Trophoblast cell (in vitro differentiated cells and primary cell): ENCODE measurements at regions not wholly inside any gene's neighbourhood (a gene's known extent, or its start where the extent isn't known, plus 50 kb on each side); places are given as distances from the start of the nearest gene placed in this dataset.

Experiments
- DNase-seq, 2 donors: peaks; one replicate each; pipeline ENCODE4 v3.0.0-alpha.2; 2016
- H2AFZ ChIP-seq: 2 replicates; pipeline ENCODE4 v1.6.1; 2013; ENCODE audit warnings: low read length, moderate library complexity, mild to moderate bottlenecking; ENCODE audit not compliant: insufficient read depth, poor library complexity
- H2AK5ac ChIP-seq: 2 replicates; pipeline ENCODE4 v1.6.1; 2013; ENCODE audit warnings: mild to moderate bottlenecking, low read length
- H2BK120ac ChIP-seq: 2 replicates; pipeline ENCODE4 v1.6.1; 2013; ENCODE audit warnings: low read length, mild to moderate bottlenecking, moderate library complexity; ENCODE audit not compliant: insufficient read depth, poor library complexity
- H2BK12ac ChIP-seq: 2 replicates; pipeline ENCODE4 v1.6.1; 2013; ENCODE audit warnings: mild to moderate bottlenecking, low read length, moderate library complexity
- H2BK5ac ChIP-seq: 2 replicates; pipeline ENCODE4 v1.6.1; 2013; ENCODE audit warnings: low read length, low read depth, moderate library complexity, mild to moderate bottlenecking; ENCODE audit not compliant: poor library complexity
- H3K14ac ChIP-seq: 2 replicates; pipeline ENCODE4 v1.6.1; 2013; ENCODE audit warnings: mild to moderate bottlenecking, low read length
- H3K18ac ChIP-seq: 2 replicates; pipeline ENCODE4 v1.6.1; 2013; ENCODE audit warnings: mild to moderate bottlenecking, low read length
- H3K23ac ChIP-seq: 2 replicates; pipeline ENCODE4 v1.6.1; 2013; ENCODE audit warnings: low read length
- H3K27ac ChIP-seq: 2 replicates; pipeline ENCODE4 v1.5.1; 2013; ENCODE audit warnings: low read depth, mild to moderate bottlenecking, inconsistent platforms, low read length, moderate library complexity
- H3K27me3 ChIP-seq: 2 replicates; pipeline ENCODE4 v1.6.1; 2013; ENCODE audit warnings: inconsistent platforms, mild to moderate bottlenecking, low read length, moderate library complexity; ENCODE audit not compliant: insufficient read depth
- H3K36me3 ChIP-seq, 2 experiments: 1 replicate in 1 of 2; 2 replicates in 1 of 2; pipeline ENCODE4 v1.6.1; 2013; ENCODE audit warnings: low read length in 2 of 2, mild to moderate bottlenecking in 2 of 2, moderate library complexity in 1 of 2; ENCODE audit not compliant: insufficient read depth in 2 of 2, control insufficient read depth in 1 of 2
- H3K4ac ChIP-seq: 2 replicates; pipeline ENCODE4 v1.6.1; 2013; ENCODE audit warnings: low read depth, mild to moderate bottlenecking, low read length, moderate library complexity
- H3K4me1 ChIP-seq, 2 experiments: 1 replicate in 1 of 2; 2 replicates in 1 of 2; pipeline ENCODE4 v1.6.1; 2013; ENCODE audit warnings: low read length in 2 of 2, mild to moderate bottlenecking in 2 of 2, moderate library complexity in 1 of 2; ENCODE audit not compliant: insufficient read depth in 2 of 2, control insufficient read depth in 1 of 2
- H3K4me2 ChIP-seq: 2 replicates; pipeline ENCODE4 v1.6.1; 2013; ENCODE audit warnings: inconsistent platforms, mild to moderate bottlenecking, low read length, moderate library complexity
- H3K4me3 ChIP-seq: 2 replicates; pipeline ENCODE4 v1.5.1; 2013; ENCODE audit warnings: mild to moderate bottlenecking, low read depth, low read length, inconsistent platforms
- H3K79me1 ChIP-seq: one replicate; pipeline ENCODE4 v1.6.1; 2013; ENCODE audit warnings: low read length
- H3K79me2 ChIP-seq: 2 replicates; pipeline ENCODE4 v1.6.1; 2013; ENCODE audit warnings: low read length, mild to moderate bottlenecking; ENCODE audit not compliant: control insufficient read depth, insufficient read depth, poor library complexity
- H3K9ac ChIP-seq: 2 replicates; pipeline ENCODE4 v1.6.1; 2013; ENCODE audit warnings: mild to moderate bottlenecking, low read length
- H3K9me3 ChIP-seq: 2 replicates; pipeline ENCODE4 v1.6.1; 2013; ENCODE audit warnings: low read depth, mild to moderate bottlenecking, control low read depth, inconsistent platforms, low read length; ENCODE audit not compliant: insufficient read depth
- H4K12ac ChIP-seq: 2 replicates; pipeline ENCODE4 v1.6.1; 2013; ENCODE audit warnings: low read depth, mild to moderate bottlenecking, low read length, moderate library complexity
- H4K8ac ChIP-seq: 2 replicates; pipeline ENCODE4 v1.6.1; 2013; ENCODE audit warnings: low read depth, mild to moderate bottlenecking, low read length, moderate library complexity
- H4K91ac ChIP-seq: one replicate; pipeline ENCODE4 v1.6.1; 2013; ENCODE audit warnings: low read depth, mild to moderate bottlenecking, low read length, moderate library complexity
- WGBS: extraction: QIAGEN DNeasy Blood & Tissue Kit; methylation state at CpG from one replicate; pipeline ENCODE4 v1.1.7; 2013; ENCODE audit warnings: missing lambda C conversion rate; ENCODE audit not compliant: insufficient read length, insufficient coverage; ENCODE audit errors: extremely low coverage; 5-methylcytosine and 5-hydroxymethylcytosine counted together

- DNase-seq, result no peak
- Histone ChIP-seq H2BK5ac (no peak overlapping the region), H2AK5ac (no peak overlapping the region), H3K27ac (no peak overlapping the region), H4K12ac (no peak overlapping the region), H2BK120ac (no peak overlapping the region), H3K9me3 (peaks cover 6% of the 10 kb centered on the region), H3K79me1 (no peaks in the 10 kb centered on the region), H2AFZ (no peak overlapping the region), H3K4me1 (no peaks in the 10 kb centered on the region), H3K4ac (no peak overlapping the region), H4K8ac (no peak overlapping the region), H3K14ac (no peak overlapping the region), H3K18ac (no peak overlapping the region), H3K4me3 (no peak overlapping the region), H4K91ac (no peak overlapping the region), H3K9ac (no peak overlapping the region), H3K23ac (no peak overlapping the region), H3K79me2 (no peaks in the 10 kb centered on the region), H3K27me3 (no peaks in the 10 kb centered on the region), H2BK12ac (no peak overlapping the region), H3K36me3 (no peaks in the 10 kb centered on the region), H3K4me2 (no peak overlapping the region)
- no CpG with 5 or more reads among the region's 8 CpGs for WGBS
Measured at GRCh38 chr1:13968361-13968760, 268.4 kb downstream of the PRDM2 start.

- no peak overlapping the region for H4K8ac ChIP-seq
- no peaks in the 10 kb centered on the region for H3K36me3 ChIP-seq
- no peak for DNase-seq
- H3K23ac ChIP-seq, result no peak overlapping the region
- no peak overlapping the region for H3K9ac ChIP-seq
- no peak overlapping the region for H4K12ac ChIP-seq
- no peaks in the 10 kb centered on the region for H3K79me2 ChIP-seq
- H2BK5ac ChIP-seq, result no peak overlapping the region
- no peak overlapping the region for H4K91ac ChIP-seq
- no peak overlapping the region for H3K4me3 ChIP-seq
- H3K18ac ChIP-seq, result no peak overlapping the region
- no peaks in the 10 kb centered on the region for H3K79me1 ChIP-seq
- H2AK5ac ChIP-seq, result no peak overlapping the region
- H2BK12ac ChIP-seq, result no peak overlapping the region
- no peak overlapping the region for H3K4me2 ChIP-seq
- H3K27ac ChIP-seq, result no peak overlapping the region
- H2BK120ac ChIP-seq, result no peak overlapping the region
- no peaks in the 10 kb centered on the region for H3K4me1 ChIP-seq
- H3K14ac ChIP-seq, result no peak overlapping the region
- no peak overlapping the region for H2AFZ ChIP-seq
- no peaks in the 10 kb centered on the region for H3K27me3 ChIP-seq
- peaks cover 6% of the 10 kb centered on the region for H3K9me3 ChIP-seq
- no peak overlapping the region for H3K4ac ChIP-seq
Measured at GRCh38 chr1:13970631-13971247, 270.8 kb downstream of the PRDM2 start.

- Histone ChIP-seq H3K14ac (no peak overlapping the region), H2BK5ac (no peak overlapping the region), H3K36me3 (no peaks in the 10 kb centered on the region), H3K27me3 (no peaks in the 10 kb centered on the region), H3K79me1 (no peaks in the 10 kb centered on the region), H4K91ac (no peak overlapping the region), H3K79me2 (no peaks in the 10 kb centered on the region), H4K8ac (no peak overlapping the region), H3K23ac (no peak overlapping the region), H3K9ac (no peak overlapping the region), H2BK12ac (no peak overlapping the region), H3K9me3 (peaks cover 2% of the 10 kb centered on the region), H3K4me1 (no peaks in the 10 kb centered on the region), H4K12ac (no peak overlapping the region), H3K4me2 (no peak overlapping the region), H3K27ac (no peak overlapping the region), H2AFZ (no peak overlapping the region), H3K4me3 (no peak overlapping the region), H3K18ac (no peak overlapping the region), H2BK120ac (no peak overlapping the region), H3K4ac (no peak overlapping the region), H2AK5ac (no peak overlapping the region)
- no CpG with 5 or more reads among the region's 2 CpGs for WGBS
- DNase-seq, result peak in 1 of 2 donors; percentile 28
Measured at GRCh38 chr1:13976485-13976884, 276.5 kb downstream of the PRDM2 start.

GRCh38 chr1:13981142-13981541, 281.2 kb downstream of the PRDM2 start:
- no peak overlapping the region for H4K91ac ChIP-seq
- H4K8ac ChIP-seq, result no peak overlapping the region
- no peak for DNase-seq
- no peaks in the 10 kb centered on the region for H3K79me2 ChIP-seq
- H2AK5ac ChIP-seq, result no peak overlapping the region
- no peak overlapping the region for H2AFZ ChIP-seq
- no peak overlapping the region for H3K18ac ChIP-seq
- no peak overlapping the region for H3K4me3 ChIP-seq
- no peak overlapping the region for H2BK12ac ChIP-seq
- no peak overlapping the region for H3K14ac ChIP-seq
- H3K9ac ChIP-seq, result no peak overlapping the region
- H2BK5ac ChIP-seq, result no peak overlapping the region
- no peak overlapping the region for H4K12ac ChIP-seq
- no peak overlapping the region for H3K27ac ChIP-seq
- H3K9me3 ChIP-seq, result peaks cover 5% of the 10 kb centered on the region
- no CpG with 5 or more reads among the region's 2 CpGs for WGBS
- H3K23ac ChIP-seq, result no peak overlapping the region
- no peak overlapping the region for H2BK120ac ChIP-seq
- no peaks in the 10 kb centered on the region for H3K4me1 ChIP-seq
- H3K27me3 ChIP-seq, result no peaks in the 10 kb centered on the region
- no peaks in the 10 kb centered on the region for H3K79me1 ChIP-seq
- no peak overlapping the region for H3K4ac ChIP-seq
- no peak overlapping the region for H3K4me2 ChIP-seq
- no peaks in the 10 kb centered on the region for H3K36me3 ChIP-seq
